ENCODE measurements at regions not wholly inside any gene's neighbourhood (a gene's known extent, or its start where the extent isn't known, plus 50 kb on each side); places are given as distances from the start of the nearest gene placed in this dataset.
"Not testable (repeated sequence)": the region's sequence is repeated elsewhere in the genome, so short reads cannot be mapped to it uniquely, and the experiment has no call there.

GRCh38 chr21:14903172-14903865 lies 161.5 kb downstream of the NRIP1 start:
- H3K4me3 ChIP-seq: no peak overlapping the region
- H3K27ac ChIP-seq: no peak overlapping the region

GRCh38 chr21:14901482-14901958 lies 163.3 kb downstream of the NRIP1 start:
- Histone ChIP-seq H3K27ac (no peak overlapping the region), H3K4me3 (no peak overlapping the region)

GRCh38 chr21:14900611-14901010 lies 164.2 kb downstream of the NRIP1 start:
- no peak overlapping the region for H3K4me3 ChIP-seq
- H3K27ac ChIP-seq: no peak overlapping the region

GRCh38 chr21:14900058-14900457 lies 164.7 kb downstream of the NRIP1 start:
- no peak overlapping the region for H3K4me3 ChIP-seq
- no peak overlapping the region for H3K27ac ChIP-seq

GRCh38 chr21:14895792-14896191 lies 169.0 kb downstream of the NRIP1 start:
- H3K4me3 ChIP-seq: no peak overlapping the region
- H3K27ac ChIP-seq: no peak overlapping the region

GRCh38 chr21:14890141-14890540 lies 174.7 kb downstream of the NRIP1 start:
- Histone ChIP-seq H3K4me3 (no peak overlapping the region), H3K27ac (no peak overlapping the region)

- no peak overlapping the region for H3K4me3 ChIP-seq
- no peak overlapping the region for H3K27ac ChIP-seq
Measured at GRCh38 chr21:14889080-14889810, 175.6 kb downstream of the NRIP1 start.

GRCh38 chr21:14888202-14888601 lies 176.6 kb downstream of the NRIP1 start:
- Histone ChIP-seq H3K4me3 (no peak overlapping the region), H3K27ac (no peak overlapping the region)

GRCh38 chr21:14886001-14886400 lies 178.8 kb downstream of the NRIP1 start:
- H3K27ac ChIP-seq: no peak overlapping the region

GRCh38 chr21:14883351-14883750 lies 181.4 kb downstream of the NRIP1 start:
- no peak overlapping the region for H3K27ac ChIP-seq
- no peak overlapping the region for H3K4me3 ChIP-seq

More at GRCh38 chr21:14886001-14886400, 178.8 kb downstream of the NRIP1 start:
- H3K4me3 ChIP-seq: no peak overlapping the region

GRCh38 chr21:14882545-14882944 lies 182.3 kb downstream of the NRIP1 start:
- not testable (repeated sequence) for H3K27ac ChIP-seq, H3K4me3 ChIP-seq

GRCh38 chr21:14881863-14882499 lies 182.8 kb downstream of the NRIP1 start:
- no peak overlapping the region for H3K4me3 ChIP-seq
- no peak overlapping the region for H3K27ac ChIP-seq

- Histone ChIP-seq H3K27ac (no peak overlapping the region), H3K4me3 (no peak overlapping the region)
Measured at GRCh38 chr21:14880922-14881321, 183.9 kb downstream of the NRIP1 start.

- Histone ChIP-seq H3K4me3 (no peak overlapping the region), H3K27ac (no peak overlapping the region)
Measured at GRCh38 chr21:14879458-14879857, 185.3 kb downstream of the NRIP1 start.

GRCh38 chr21:14878971-14879370 lies 185.8 kb downstream of the NRIP1 start:
- no peak overlapping the region for H3K27ac ChIP-seq
- no peak overlapping the region for H3K4me3 ChIP-seq

- H3K27ac ChIP-seq: no peak overlapping the region
- no peak overlapping the region for H3K4me3 ChIP-seq
Measured at GRCh38 chr21:14877581-14878228, 187.1 kb downstream of the NRIP1 start.

GRCh38 chr21:14876524-14876840 lies 188.3 kb downstream of the NRIP1 start:
- Histone ChIP-seq H3K4me3 (no peak overlapping the region), H3K27ac (no peak overlapping the region)

GRCh38 chr21:14875704-14876523 lies 188.9 kb downstream of the NRIP1 start:
- Histone ChIP-seq H3K4me3 (no peak overlapping the region), H3K27ac (no peak overlapping the region)

- no peak overlapping the region for H3K4me3 ChIP-seq
- no peak overlapping the region for H3K27ac ChIP-seq
Measured at GRCh38 chr21:14875186-14875585, 189.6 kb downstream of the NRIP1 start.

GRCh38 chr21:14874379-14874778 lies 190.4 kb downstream of the NRIP1 start:
- Histone ChIP-seq H3K4me3 (no peak overlapping the region), H3K27ac (no peak overlapping the region)
